ENCODE measurements at regions not wholly inside any gene's neighbourhood (a gene's known extent, or its start where the extent isn't known, plus 50 kb on each side); places are given as distances from the start of the nearest gene placed in this dataset.

- TF ChIP-seq SUZ12 (IDR thresholded peaks at IDR 0.05; ENCODE audit: extremely low read depth, insufficient read depth, insufficient read length): no peak
- no peak for TF ChIP-seq YY1 (IDR thresholded peaks at IDR 0.05; ENCODE audit: insufficient read depth, insufficient read length)
Observed at GRCh38 chr9:84517026-84517425, 152.5 kb upstream of the NTRK2 start.

Data from NT2/D1 (cell line).